ENCODE measurements at regions not wholly inside any gene's neighbourhood (a gene's known extent, or its start where the extent isn't known, plus 50 kb on each side); places are given as distances from the start of the nearest gene placed in this dataset.

DNA sequence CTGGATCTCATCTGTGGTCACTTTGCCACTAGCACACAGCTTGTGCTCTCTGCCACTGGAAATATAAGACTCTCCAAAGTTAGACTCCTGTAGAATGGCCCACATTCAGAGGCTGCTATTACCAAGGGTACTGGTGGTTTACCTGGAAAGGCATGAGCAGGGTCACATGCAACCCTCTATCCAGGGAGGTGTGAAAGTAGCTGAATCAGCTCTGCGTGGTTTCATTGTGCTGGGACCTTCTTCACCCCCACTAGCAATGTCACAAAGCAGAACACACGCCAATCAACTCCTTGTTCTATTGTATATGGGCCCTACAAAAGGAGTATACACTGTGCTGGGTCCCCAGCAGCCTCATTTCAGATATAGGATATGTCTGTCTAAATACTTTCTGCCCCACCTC, 353.6 kb upstream of the AUTS2 start:
- no peak for TF ChIP-seq EZH2 (IDR thresholded peaks at IDR 0.05)
- no peak for TF ChIP-seq POLR2AphosphoS5 (IDR thresholded peaks at IDR 0.05; ENCODE audit: borderline replicate concordance, low read depth, low read length)
